Spleen (tissue), 11 donors: ENCODE measurements at regions not wholly inside any gene's neighbourhood (a gene's known extent, or its start where the extent isn't known, plus 50 kb on each side); places are given as distances from the start of the nearest gene placed in this dataset.

Experiments used
- DNase-seq: peaks from one replicate; pipeline ENCODE4 v3.0.0-alpha.2; 2020
- H3K27ac ChIP-seq, 8 donors: fragments of 200-600 bp; sonication (generic) in 7 of 8; 1 replicate in 4 of 8; 2 replicates in 4 of 8; pipeline versions ENCODE4 v1.5.0 to v1.8.0; 2016 to 2021; ENCODE audit warnings: inconsistent platforms in 4 of 8, mild to moderate bottlenecking in 4 of 8, moderate library complexity in 1 of 8
- H3K27me3 ChIP-seq, 7 donors: fragments of 200-600 bp; sonication (generic) in 6 of 7; replicated peaks in 1 of 7; 1 replicate in 4 of 7; 2 replicates in 3 of 7; pipeline versions ENCODE4 v1.5.0 to v1.8.0; 2016 to 2021; ENCODE audit warnings: inconsistent platforms in 3 of 7, mild to moderate bottlenecking in 1 of 7
- H3K36me3 ChIP-seq, 6 donors: fragments of 200-600 bp; sonication (generic) in 5 of 6; 1 replicate in 4 of 6; 2 replicates in 2 of 6; pipeline versions ENCODE4 v1.5.0 to v1.8.0; 2016 to 2021; ENCODE audit warnings: inconsistent platforms in 2 of 6
- H3K4me1 ChIP-seq, 6 donors: fragments of 200-600 bp; sonication (generic) in 5 of 6; 1 replicate in 3 of 6; 2 replicates in 3 of 6; pipeline versions ENCODE4 v1.5.0 to v1.8.0; 2016 to 2021; ENCODE audit warnings: inconsistent platforms in 3 of 6
- H3K4me3 ChIP-seq, 8 donors: fragments of 200-600 bp; sonication (generic) in 7 of 8; 1 replicate in 4 of 8; 2 replicates in 4 of 8; pipeline versions ENCODE4 v1.5.0 to v1.8.0; 2016 to 2021; ENCODE audit warnings: inconsistent platforms in 4 of 8, mild to moderate bottlenecking in 4 of 8, moderate library complexity in 2 of 8
- H3K9me3 ChIP-seq, 8 donors: fragments of 200-600 bp; sonication (generic) in 7 of 8; 1 replicate in 4 of 8; 2 replicates in 4 of 8; pipeline versions ENCODE4 v1.5.0 to v1.8.0; 2016 to 2021; ENCODE audit warnings: inconsistent platforms in 4 of 8
- POLR2A ChIP-seq, 3 donors: fragments of 450-650 bp; IDR thresholded peaks; one replicate each; pipeline ENCODE4 v1.5.1; 2017; ENCODE audit warnings: antibody characterized with exemption in 3 of 3, mild to moderate bottlenecking in 1 of 3
- POLR2AphosphoS5 ChIP-seq, 3 donors: sonication (generic); formaldehyde crosslinking; IDR thresholded peaks; one replicate each; pipeline ENCODE4 v1.5.1; 2017; ENCODE audit warnings: antibody characterized with exemption in 3 of 3
- WGBS, 5 donors: extraction: QIAGEN DNeasy Blood & Tissue Kit in 3 of 5; methylation state at CpG; one replicate each; pipeline versions ENCODE4 v1.1.5 to v1.1.7; 2013 to 2018; 5-methylcytosine and 5-hydroxymethylcytosine counted together
- intact Hi-C: fragments of 100-400 bp; cut with DNase I; formaldehyde crosslinking; loops from one replicate; pipeline ENCODE4 v1.15.0; 2023; ENCODE audit warnings: low total_unique reads
- TF ChIP-seq, protein P1 (sequence below), 11 experiments: fragments of 200-600 bp in 7 of 11; fragments of 450-650 bp in 4 of 11; sonication (generic) in 4 of 11; IDR thresholded peaks in 8 of 11; conservative IDR thresholded peaks in 3 of 11; 1 replicate in 7 of 11; 2 replicates in 4 of 11; pipeline versions ENCODE4 v1.4.0 to v1.8.0; 2016 to 2021; ENCODE audit warnings: antibody characterized with exemption in 11 of 11, inconsistent platforms in 4 of 11, mild to moderate bottlenecking in 1 of 11
- donor health status: healthy with polysubstance abuse.
- donor health status: DM: no; HTN: no; CAD: no; lungs with moderate emphysema.
- donor health status: DM: no; HTN: no; CAD: no.
- donor health status: Bipolar disorder and iron deficiency.
- donor health status: healthy.
- donor health status: DM: no; HTN: no; CAD: no.
- donor health status: DM: yes; HTN: yes; CAD: no.

- intact Hi-C loops: no loop called here
- DNase-seq: no peak
- Histone ChIP-seq H3K4me3 (no peak overlapping the region), H3K9me3 (no peaks in the 10 kb centered on the region), H3K27me3 (peaks cover 0 to 24% (median 0%) of the 10 kb centered on the region in 7 donors), H3K36me3 (no peaks in the 10 kb centered on the region), H3K27ac (no peak overlapping the region), H3K4me1 (no peaks in the 10 kb centered on the region)
- 65 to 81% (median 79%) methylated on average over 3 of the region's 3 CpGs for WGBS, 5 donors
- TF ChIP-seq, protein P1, sequence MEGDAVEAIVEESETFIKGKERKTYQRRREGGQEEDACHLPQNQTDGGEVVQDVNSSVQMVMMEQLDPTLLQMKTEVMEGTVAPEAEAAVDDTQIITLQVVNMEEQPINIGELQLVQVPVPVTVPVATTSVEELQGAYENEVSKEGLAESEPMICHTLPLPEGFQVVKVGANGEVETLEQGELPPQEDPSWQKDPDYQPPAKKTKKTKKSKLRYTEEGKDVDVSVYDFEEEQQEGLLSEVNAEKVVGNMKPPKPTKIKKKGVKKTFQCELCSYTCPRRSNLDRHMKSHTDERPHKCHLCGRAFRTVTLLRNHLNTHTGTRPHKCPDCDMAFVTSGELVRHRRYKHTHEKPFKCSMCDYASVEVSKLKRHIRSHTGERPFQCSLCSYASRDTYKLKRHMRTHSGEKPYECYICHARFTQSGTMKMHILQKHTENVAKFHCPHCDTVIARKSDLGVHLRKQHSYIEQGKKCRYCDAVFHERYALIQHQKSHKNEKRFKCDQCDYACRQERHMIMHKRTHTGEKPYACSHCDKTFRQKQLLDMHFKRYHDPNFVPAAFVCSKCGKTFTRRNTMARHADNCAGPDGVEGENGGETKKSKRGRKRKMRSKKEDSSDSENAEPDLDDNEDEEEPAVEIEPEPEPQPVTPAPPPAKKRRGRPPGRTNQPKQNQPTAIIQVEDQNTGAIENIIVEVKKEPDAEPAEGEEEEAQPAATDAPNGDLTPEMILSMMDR (IDR thresholded peaks at IDR 0.05 in 8 of 11, conservative IDR thresholded peaks at IDR 0.05 in 3 of 11): no peak
- TF ChIP-seq POLR2AphosphoS5 (IDR thresholded peaks at IDR 0.05): no peak
- TF ChIP-seq POLR2A (IDR thresholded peaks at IDR 0.05): no peak
Measured at GRCh38 chr4:83679254-83679653, 143.3 kb downstream of the GPAT3 start.

DNA sequence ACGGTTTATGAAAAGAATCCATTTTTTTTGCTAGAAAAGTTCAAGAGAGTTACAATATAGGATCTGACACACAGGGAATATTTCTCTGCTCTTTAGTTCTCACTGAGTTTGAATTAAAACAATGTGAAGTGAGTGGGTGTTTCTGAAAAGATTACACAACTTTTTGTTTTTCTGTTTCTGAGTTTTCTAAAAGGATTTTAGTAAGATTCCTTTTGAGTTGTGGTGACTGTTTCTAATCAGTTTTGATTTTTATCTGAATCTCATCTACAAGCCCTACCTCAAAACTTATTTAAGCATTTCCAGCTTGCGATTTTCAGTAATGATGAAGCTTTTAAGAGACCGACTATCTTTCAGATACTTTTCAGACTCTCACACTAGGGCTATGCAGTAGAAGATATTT is 141.7 kb downstream of the GPAT3 start:
- Histone ChIP-seq H3K9me3 (no peaks in the 10 kb centered on the region), H3K4me3 (no peak overlapping the region)
- intact Hi-C loops: no loop called here

DNA sequence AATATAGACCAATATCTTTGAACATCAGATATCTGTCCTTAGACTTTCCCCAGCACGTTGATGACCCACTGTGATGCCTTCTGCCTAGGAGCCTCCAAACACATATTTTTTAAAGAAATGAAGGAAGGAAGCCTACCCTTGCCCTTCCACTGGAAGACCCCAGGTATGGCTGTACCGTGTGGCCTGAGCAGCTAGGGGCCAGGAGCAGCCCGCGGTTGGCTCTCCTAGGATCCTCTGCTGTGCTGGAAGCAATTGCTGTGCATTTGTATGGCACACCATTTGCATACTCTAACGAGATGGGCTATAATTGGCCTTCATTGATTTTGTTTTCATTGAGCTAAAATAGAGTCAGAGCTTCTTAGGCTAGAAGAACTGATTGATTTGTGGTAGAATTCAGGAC is 128.8 kb downstream of the GPAT3 start:
- TF ChIP-seq, protein P1 (IDR thresholded peaks at IDR 0.05 in 8 of 11, conservative IDR thresholded peaks at IDR 0.05 in 3 of 11): no peak
- no peak for TF ChIP-seq POLR2A (IDR thresholded peaks at IDR 0.05)
- no peak for TF ChIP-seq POLR2AphosphoS5 (IDR thresholded peaks at IDR 0.05)
- no peak for DNase-seq
- 70 to 82% (median 79%) methylated on average over 4 to 5 of the region's 5 CpGs for WGBS, 5 donors
- H3K4me3 ChIP-seq: no peak overlapping the region
- no peaks in the 10 kb centered on the region for H3K36me3 ChIP-seq
- H3K9me3 ChIP-seq: no peaks in the 10 kb centered on the region
- H3K27ac ChIP-seq: no peak overlapping the region
- peaks cover 0 to 8% (median 0%) of the 10 kb centered on the region in 6 donors for H3K4me1 ChIP-seq
- peaks cover 0 to 7% (median 0%) of the 10 kb centered on the region in 7 donors for H3K27me3 ChIP-seq
- intact Hi-C loops: no loop called here

More for the DNA sequence above, 141.7 kb downstream of the GPAT3 start:
- Histone ChIP-seq H3K27me3 (peaks cover 0 to 24% (median 0%) of the 10 kb centered on the region in 7 donors), H3K4me1 (no peaks in the 10 kb centered on the region), H3K36me3 (no peaks in the 10 kb centered on the region), H3K27ac (no peak overlapping the region)
- WGBS, 5 donors: 77 to 89% (median 84%) methylated on average over 3 of the region's 3 CpGs
- no peak for TF ChIP-seq POLR2AphosphoS5 (IDR thresholded peaks at IDR 0.05)
- TF ChIP-seq POLR2A (IDR thresholded peaks at IDR 0.05): no peak
- TF ChIP-seq, protein P1 (IDR thresholded peaks at IDR 0.05 in 8 of 11, conservative IDR thresholded peaks at IDR 0.05 in 3 of 11): no peak
- DNase-seq: no peak

- TF ChIP-seq POLR2A (IDR thresholded peaks at IDR 0.05): no peak
- no peak for TF ChIP-seq POLR2AphosphoS5 (IDR thresholded peaks at IDR 0.05)
- TF ChIP-seq, protein P1 (IDR thresholded peaks at IDR 0.05 in 8 of 11, conservative IDR thresholded peaks at IDR 0.05 in 3 of 11): no peak
- Histone ChIP-seq H3K4me3 (no peak overlapping the region), H3K27me3 (peaks cover 0 to 7% (median 0%) of the 10 kb centered on the region in 7 donors), H3K36me3 (no peaks in the 10 kb centered on the region), H3K9me3 (no peaks in the 10 kb centered on the region), H3K4me1 (peaks cover 0 to 8% (median 0%) of the 10 kb centered on the region in 6 donors), H3K27ac (no peak overlapping the region)
- 79 to 93% (median 82%) methylated on average over 10 of the region's 10 CpGs for WGBS, 5 donors
- no peak for DNase-seq
- intact Hi-C loops: no loop called here
Measured at GRCh38 chr4:83664071-83664470, 128.2 kb downstream of the GPAT3 start.
